ENCODE measurements at regions not wholly inside any gene's neighbourhood (a gene's known extent, or its start where the extent isn't known, plus 50 kb on each side); places are given as distances from the start of the nearest gene placed in this dataset.

DNA sequence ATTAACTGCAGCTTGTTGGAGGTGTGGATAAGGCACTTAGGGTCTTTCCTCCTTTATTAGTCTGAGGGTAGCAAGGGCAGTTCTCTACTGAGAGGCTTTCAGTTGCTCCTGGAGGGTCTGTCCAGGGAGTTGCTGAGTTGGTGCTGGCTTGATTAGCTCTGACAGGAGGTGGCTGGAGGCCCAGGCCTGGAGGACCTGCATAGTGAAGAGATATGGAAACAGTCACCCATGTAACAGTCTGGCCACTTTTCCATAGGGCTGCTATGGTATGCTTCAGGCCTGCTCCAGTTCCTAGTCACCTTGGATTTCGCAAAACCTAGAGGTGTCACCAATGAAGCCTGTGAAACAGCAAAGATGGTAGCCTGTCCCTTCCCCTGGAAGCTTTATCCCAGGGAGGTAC lies 143.3 kb upstream of the SLC38A2 start:
- no peak overlapping the region for H2BK5ac ChIP-seq (ENCODE audit: low read depth, low read length)
- H4K5ac ChIP-seq (ENCODE audit: insufficient read length, low read depth, low read length), result no peak overlapping the region
- no peaks in the 10 kb centered on the region for H3K23me2 ChIP-seq (ENCODE audit: low read depth, low read length)
- H3K27me3 ChIP-seq (replicated peaks in 1 of 4; ENCODE audit: control insufficient read depth in 3 of 4, extremely low read depth in 1 of 4, insufficient read depth in 3 of 4, low read length in 3 of 4), result no peaks in the 10 kb centered on the region
- no peak overlapping the region for H2BK20ac ChIP-seq (ENCODE audit: low read length)
- H3K4ac ChIP-seq (replicated peaks; ENCODE audit: insufficient read length, low read depth, low read length), result no peak overlapping the region
- no peaks in the 10 kb centered on the region for H3K79me1 ChIP-seq (ENCODE audit: low read depth, low read length)
- no peak overlapping the region for H3K14ac ChIP-seq (ENCODE audit: insufficient read length)
- no peak overlapping the region for H3K4me3 ChIP-seq (ENCODE audit: extremely low read depth in 1 of 4, insufficient read depth in 2 of 4, low read depth in 3 of 4, low read length in 4 of 4)
- no peak overlapping the region for H3K18ac ChIP-seq (ENCODE audit: extremely low read depth, low read length)
- no peaks in the 10 kb centered on the region for H4K20me1 ChIP-seq (replicated peaks in 1 of 2; ENCODE audit: control insufficient read depth in 1 of 2, insufficient read depth in 2 of 2, low read length in 2 of 2)
- no peak overlapping the region for H2BK12ac ChIP-seq (ENCODE audit: low read depth, low read length)
- H2AK5ac ChIP-seq (ENCODE audit: low read depth, low read length), result no peak overlapping the region
- 0 out of 4 replicates have a peak, but pooled peaks cover 0 to 2% of the 10 kb centered on the region in 2 experiments for H3K9me3 ChIP-seq (ENCODE audit: insufficient read depth in 2 of 2, low read depth in 1 of 2, low read length in 1 of 2)
- FAIRE-seq (no peak), DNase-seq (ENCODE audit: low read depth in 1 of 2, low spot score in 2 of 2) (no peak)
- POLR2A ChIA-PET (ENCODE audit: partially characterized antibody), result interaction anchor here (1.0 to 1.7 kb wide), 3 partner anchors 148 to 157 kb away, joined by 3 to 5 read pairs (median 3); no protein-coding TSS in a partner anchor
- H3K4me1 ChIP-seq (replicated peaks in 1 of 4; ENCODE audit: control insufficient read depth in 3 of 4, insufficient read depth in 4 of 4, low read length in 3 of 4), result peaks cover 0 to 3% (median 0%) of the 10 kb centered on the region in 4 experiments; a peak in 1 of 7 replicates
- no peaks in the 10 kb centered on the region for H3K79me2 ChIP-seq (ENCODE audit: control insufficient read depth in 1 of 2, insufficient read depth in 2 of 2, low read length in 2 of 2)
- no peak overlapping the region for H2AFZ ChIP-seq (ENCODE audit: low read length)
- no peaks in the 10 kb centered on the region for H3K36me3 ChIP-seq (ENCODE audit: control insufficient read depth in 2 of 4, insufficient read depth in 4 of 4, low read length in 3 of 4)
- H4K8ac ChIP-seq (ENCODE audit: extremely low read depth, insufficient read depth, low read length), result no peak overlapping the region
- CTCF ChIA-PET (ENCODE audit: partially characterized antibody), result interaction anchor here (0.6 to 1.9 kb wide), 7 partner anchors 9 to 100 kb away, joined by 3 to 7 read pairs (median 3); no protein-coding TSS in a partner anchor
- no peak overlapping the region; the same call in 1 of the 2 replicates for H3K27ac ChIP-seq (ENCODE audit: low read depth, low read length)
- no peak overlapping the region for H3K56ac ChIP-seq (replicated peaks; ENCODE audit: insufficient read length, low read depth, low read length)
- H2BK15ac ChIP-seq (ENCODE audit: low read length), result no peak overlapping the region
- no peak overlapping the region for H2BK120ac ChIP-seq (replicated peaks; ENCODE audit: low read depth, low read length)
- H4K91ac ChIP-seq (replicated peaks; ENCODE audit: insufficient read length, low read length), result no peak overlapping the region
- WGBS, 2 experiments (ENCODE audit: extremely low coverage in 1 of 2, insufficient coverage in 1 of 2, insufficient read length in 1 of 2, insufficient replicate concordance in 2 of 2, low coverage in 1 of 2, low lambda C conversion rate in 2 of 2, missing lambda C conversion rate in 1 of 2), result 86% methylated on average over 1 of the region's 1 CpG; no CpG with 5 or more reads in 1 of the 2 experiments
- no peak overlapping the region for H3K9ac ChIP-seq (replicated peaks in 1 of 4; ENCODE audit: extremely low read depth in 1 of 4, low read depth in 3 of 4, low read length in 3 of 4)
- H3K4me2 ChIP-seq (ENCODE audit: insufficient read depth in 1 of 2, low read depth in 2 of 2, low read length in 2 of 2), result no peak overlapping the region
- H3K23ac ChIP-seq (ENCODE audit: insufficient read length), result no peak overlapping the region
- TF ChIP-seq TAF1 (IDR thresholded peaks at IDR 0.05; ENCODE audit: low read depth, low read length) (no peak), CREB1 (IDR thresholded peaks at IDR 0.05) (no peak), SRF (IDR thresholded peaks at IDR 0.05; ENCODE audit: low read depth, low read length) (no peak), TEAD4 (IDR thresholded peaks at IDR 0.05; ENCODE audit: low read depth, low read length) (no peak), SP4 (IDR thresholded peaks at IDR 0.05; ENCODE audit: low read length) (no peak)
